ENCODE measurements at regions not wholly inside any gene's neighbourhood (a gene's known extent, or its start where the extent isn't known, plus 50 kb on each side); places are given as distances from the start of the nearest gene placed in this dataset.

- no peak for DNase-seq
- intact Hi-C loops (cut with DNase I): no loop called here
These were observed 223.2 kb downstream of the SH2D4B start for GRCh38 chr10:80760914-80761371.

GRCh38 chr10:80767963-80768362, 230.3 kb downstream of the SH2D4B start:
- TF ChIP-seq, protein P1, sequence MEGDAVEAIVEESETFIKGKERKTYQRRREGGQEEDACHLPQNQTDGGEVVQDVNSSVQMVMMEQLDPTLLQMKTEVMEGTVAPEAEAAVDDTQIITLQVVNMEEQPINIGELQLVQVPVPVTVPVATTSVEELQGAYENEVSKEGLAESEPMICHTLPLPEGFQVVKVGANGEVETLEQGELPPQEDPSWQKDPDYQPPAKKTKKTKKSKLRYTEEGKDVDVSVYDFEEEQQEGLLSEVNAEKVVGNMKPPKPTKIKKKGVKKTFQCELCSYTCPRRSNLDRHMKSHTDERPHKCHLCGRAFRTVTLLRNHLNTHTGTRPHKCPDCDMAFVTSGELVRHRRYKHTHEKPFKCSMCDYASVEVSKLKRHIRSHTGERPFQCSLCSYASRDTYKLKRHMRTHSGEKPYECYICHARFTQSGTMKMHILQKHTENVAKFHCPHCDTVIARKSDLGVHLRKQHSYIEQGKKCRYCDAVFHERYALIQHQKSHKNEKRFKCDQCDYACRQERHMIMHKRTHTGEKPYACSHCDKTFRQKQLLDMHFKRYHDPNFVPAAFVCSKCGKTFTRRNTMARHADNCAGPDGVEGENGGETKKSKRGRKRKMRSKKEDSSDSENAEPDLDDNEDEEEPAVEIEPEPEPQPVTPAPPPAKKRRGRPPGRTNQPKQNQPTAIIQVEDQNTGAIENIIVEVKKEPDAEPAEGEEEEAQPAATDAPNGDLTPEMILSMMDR (IDR thresholded peaks at IDR 0.05): no peak
- Histone ChIP-seq H3K4me3 (no peak overlapping the region), H3K27ac (no peak overlapping the region), H3K9me3 (no peaks in the 10 kb centered on the region), H3K4me1 (no peaks in the 10 kb centered on the region), H3K27me3 (ENCODE audit: low read depth) (no peaks in the 10 kb centered on the region), H3K36me3 (no peaks in the 10 kb centered on the region)
- ATAC-seq: no peak
- DNase-seq: no peak
- intact Hi-C loops (cut with DNase I): no loop called here

More at GRCh38 chr10:80760914-80761371, 223.2 kb downstream of the SH2D4B start:
- Histone ChIP-seq H3K36me3 (no peaks in the 10 kb centered on the region), H3K4me3 (no peak overlapping the region), H3K4me1 (no peaks in the 10 kb centered on the region), H3K27ac (no peak overlapping the region), H3K9me3 (no peaks in the 10 kb centered on the region), H3K27me3 (ENCODE audit: low read depth) (no peaks in the 10 kb centered on the region)
- no peak for ATAC-seq
- TF ChIP-seq, protein P1 (IDR thresholded peaks at IDR 0.05): no peak

DNA sequence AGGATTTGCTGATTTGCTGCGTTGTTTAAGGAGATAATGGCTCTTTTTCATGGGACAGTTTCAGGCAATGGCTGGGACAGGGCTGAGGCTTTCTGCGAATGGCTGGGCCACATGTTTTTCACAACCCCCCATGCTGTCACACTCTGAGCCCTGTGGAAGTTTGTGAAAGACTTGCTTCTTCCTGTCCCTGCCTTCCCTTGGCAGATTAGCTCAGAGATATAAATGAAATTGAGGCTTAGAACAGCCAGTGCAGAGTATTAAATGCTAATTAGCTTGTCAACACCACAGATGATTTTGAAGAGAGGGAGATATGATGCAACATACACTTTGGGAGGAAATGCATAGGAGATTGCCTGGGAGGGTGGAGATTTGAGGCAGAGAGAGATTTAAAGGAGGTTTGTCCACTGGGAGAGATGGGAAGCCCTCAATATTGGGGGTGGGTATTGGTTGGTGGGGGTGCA, 232.0 kb downstream of the SH2D4B start:
- Histone ChIP-seq H3K27ac (no peak overlapping the region), H3K27me3 (ENCODE audit: low read depth) (no peaks in the 10 kb centered on the region), H3K4me3 (no peak overlapping the region), H3K4me1 (no peaks in the 10 kb centered on the region), H3K9me3 (no peaks in the 10 kb centered on the region), H3K36me3 (no peaks in the 10 kb centered on the region)
- no peak for DNase-seq
- intact Hi-C loops (cut with DNase I): no loop called here
- TF ChIP-seq, protein P1 (IDR thresholded peaks at IDR 0.05): no peak
- no peak for ATAC-seq

DNA sequence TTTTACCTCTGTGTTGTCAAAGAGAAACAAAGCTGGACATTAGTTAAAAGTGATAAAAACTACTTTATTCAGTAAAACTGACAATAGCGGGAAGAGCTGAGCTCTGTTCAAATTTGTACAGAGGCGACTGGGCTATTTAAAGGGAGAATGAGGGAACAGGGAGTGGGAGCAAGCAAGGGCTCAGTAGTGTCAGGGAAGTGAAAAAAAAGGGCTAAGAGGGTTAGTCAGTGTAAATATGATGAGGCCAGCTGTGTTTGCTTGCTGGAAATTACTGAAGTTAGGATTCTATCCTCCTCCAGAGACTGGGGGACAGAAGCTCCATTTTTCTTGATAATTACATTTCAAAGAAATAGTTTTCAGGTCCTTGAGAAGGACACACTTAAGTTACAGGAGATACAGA, 232.5 kb downstream of the SH2D4B start:
- TF ChIP-seq, protein P1 (IDR thresholded peaks at IDR 0.05): no peak
- no peak overlapping the region for H3K27ac ChIP-seq
- ATAC-seq: no peak
- H3K4me1 ChIP-seq: no peaks in the 10 kb centered on the region
- no peaks in the 10 kb centered on the region for H3K36me3 ChIP-seq
- no peak overlapping the region for H3K4me3 ChIP-seq
- DNase-seq: no peak
- intact Hi-C loops (cut with DNase I): no loop called here
- H3K9me3 ChIP-seq: no peaks in the 10 kb centered on the region
- no peaks in the 10 kb centered on the region for H3K27me3 ChIP-seq (ENCODE audit: low read depth)

DNA sequence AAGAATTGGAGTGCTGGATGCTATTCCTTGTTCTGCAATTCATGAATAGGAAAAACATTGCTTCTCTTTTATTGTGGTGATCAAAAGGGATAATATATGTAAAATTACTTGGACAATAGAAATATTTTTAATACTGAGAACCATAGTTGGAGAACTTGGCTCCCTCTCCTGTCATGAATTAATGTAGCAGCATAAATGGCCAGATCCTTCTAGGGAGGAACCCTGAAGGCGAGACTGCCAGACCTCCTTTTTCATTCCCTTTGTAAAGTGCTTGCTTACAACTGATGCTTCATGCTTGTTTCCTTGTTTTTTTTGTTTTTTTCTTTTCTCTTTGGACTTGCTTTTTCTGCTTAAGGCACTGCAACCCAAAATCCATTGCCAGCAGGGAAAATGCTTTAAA, 233.6 kb downstream of the SH2D4B start:
- intact Hi-C loops (cut with DNase I): no loop called here
- ATAC-seq: no peak

More for the DNA sequence above, 233.6 kb downstream of the SH2D4B start:
- Histone ChIP-seq H3K4me3 (no peak overlapping the region), H3K27me3 (ENCODE audit: low read depth) (no peaks in the 10 kb centered on the region), H3K27ac (no peak overlapping the region), H3K9me3 (no peaks in the 10 kb centered on the region), H3K36me3 (no peaks in the 10 kb centered on the region), H3K4me1 (no peaks in the 10 kb centered on the region)
- DNase-seq: no peak
- TF ChIP-seq, protein P1 (IDR thresholded peaks at IDR 0.05): no peak

All from lower lobe of right lung (tissue), 2 donors.